ENCODE measurements at regions not wholly inside any gene's neighbourhood (a gene's known extent, or its start where the extent isn't known, plus 50 kb on each side); places are given as distances from the start of the nearest gene placed in this dataset.
"Not testable (repeated sequence)": the region's sequence is repeated elsewhere in the genome, so short reads cannot be mapped to it uniquely, and the experiment has no call there.

- DNase-seq (ENCODE audit: low spot score): no peak
Measured at GRCh38 chr3:34872406-34872805, 766.9 kb upstream of the ARPP21 start.

- no peak for DNase-seq (ENCODE audit: low spot score)
Measured at GRCh38 chr3:34876997-34877396, 762.3 kb upstream of the ARPP21 start.

- DNase-seq (ENCODE audit: low spot score): no peak
Measured at GRCh38 chr3:34878488-34878887, 760.8 kb upstream of the ARPP21 start.

GRCh38 chr3:34881026-34881425 is 758.3 kb upstream of the ARPP21 start:
- DNase-seq (ENCODE audit: low spot score): no peak

- DNase-seq (ENCODE audit: low spot score): no peak
Measured at GRCh38 chr3:34882764-34883163, 756.6 kb upstream of the ARPP21 start.

- no peak for DNase-seq (ENCODE audit: low spot score)
Measured at GRCh38 chr3:34884007-34884406, 755.3 kb upstream of the ARPP21 start.

GRCh38 chr3:34886443-34886842 is 752.9 kb upstream of the ARPP21 start:
- no peak for DNase-seq (ENCODE audit: low spot score)

GRCh38 chr3:34889641-34890040 is 749.7 kb upstream of the ARPP21 start:
- DNase-seq (ENCODE audit: low spot score): no peak

GRCh38 chr3:34890247-34890646 is 749.1 kb upstream of the ARPP21 start:
- no peak for DNase-seq (ENCODE audit: low spot score)

- no peak for DNase-seq (ENCODE audit: low spot score)
Measured at GRCh38 chr3:34891941-34892340, 747.4 kb upstream of the ARPP21 start.

- DNase-seq (ENCODE audit: low spot score): no peak
Measured at GRCh38 chr3:34895841-34896240, 743.5 kb upstream of the ARPP21 start.

GRCh38 chr3:34909679-34910078 is 729.6 kb upstream of the ARPP21 start:
- not testable (repeated sequence) for DNase-seq (ENCODE audit: low spot score)

- DNase-seq (ENCODE audit: low spot score): no peak
Measured at GRCh38 chr3:34919025-34919424, 720.3 kb upstream of the ARPP21 start.

GRCh38 chr3:34920806-34921205 is 718.5 kb upstream of the ARPP21 start:
- DNase-seq (ENCODE audit: low spot score): peak; percentile 6

GRCh38 chr3:34924961-34925360 is 714.4 kb upstream of the ARPP21 start:
- no peak for DNase-seq (ENCODE audit: low spot score)

- no peak for DNase-seq (ENCODE audit: low spot score)
Measured at GRCh38 chr3:34925851-34926250, 713.5 kb upstream of the ARPP21 start.

- DNase-seq (ENCODE audit: low spot score): no peak
Measured at GRCh38 chr3:34929036-34929435, 710.3 kb upstream of the ARPP21 start.

GRCh38 chr3:34934660-34935059 is 704.7 kb upstream of the ARPP21 start:
- no peak for DNase-seq (ENCODE audit: low spot score)

- no peak for DNase-seq (ENCODE audit: low spot score)
Measured at GRCh38 chr3:34938784-34939183, 700.5 kb upstream of the ARPP21 start.

GRCh38 chr3:34942256-34942655 is 697.1 kb upstream of the ARPP21 start:
- DNase-seq (ENCODE audit: low spot score): no peak

- DNase-seq (ENCODE audit: low spot score): peak; percentile 5
Measured at GRCh38 chr3:34947834-34948233, 691.5 kb upstream of the ARPP21 start.

GRCh38 chr3:34948517-34948916 is 690.8 kb upstream of the ARPP21 start:
- no peak for DNase-seq (ENCODE audit: low spot score)

GRCh38 chr3:34955680-34956079 is 683.6 kb upstream of the ARPP21 start:
- DNase-seq (ENCODE audit: low spot score): no peak

- no peak for DNase-seq (ENCODE audit: low spot score)
Measured at GRCh38 chr3:34956511-34956910, 682.8 kb upstream of the ARPP21 start.

- DNase-seq (ENCODE audit: low spot score): no peak
Measured at GRCh38 chr3:34957677-34958076, 681.6 kb upstream of the ARPP21 start.
